NB4 (cell line): ENCODE measurements at regions not wholly inside any gene's neighbourhood (a gene's known extent, or its start where the extent isn't known, plus 50 kb on each side); places are given as distances from the start of the nearest gene placed in this dataset.

Experiments used
- MYC ChIP-seq: IDR thresholded peaks from 2 replicates; pipeline ENCODE4 v1.6.1; 2011; ENCODE audit warnings: low read depth, low read length
- POLR2A ChIP-seq: IDR thresholded peaks from 2 replicates; pipeline ENCODE4 v1.6.1; 2011; ENCODE audit warnings: mild to moderate bottlenecking; ENCODE audit not compliant: insufficient read length; ENCODE audit errors: extremely low read depth
- TF ChIP-seq, protein P1 (sequence below): IDR thresholded peaks from one replicate; pipeline ENCODE4 v1.5.1; 2012; ENCODE audit warnings: low read depth, low read length

DNA sequence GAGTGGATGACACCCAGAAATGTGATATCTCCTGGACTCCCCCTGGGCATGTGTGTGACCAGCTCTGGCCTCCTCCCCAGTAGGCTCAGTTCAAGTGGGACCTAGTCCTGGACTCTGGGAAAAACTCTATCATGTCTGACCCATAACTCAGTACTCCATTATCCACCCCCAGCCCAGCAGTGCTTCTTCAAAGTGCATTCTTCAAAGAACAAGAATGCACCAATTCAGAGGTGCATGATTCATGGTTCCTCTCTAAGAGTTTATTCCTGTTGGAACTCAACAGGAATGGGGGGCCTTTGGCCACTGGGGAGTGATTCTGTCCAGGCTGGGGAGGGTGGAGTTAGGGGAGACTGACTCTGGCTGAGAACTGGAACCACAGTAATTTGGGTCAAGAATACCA, 173.6 kb upstream of the CXCL12 start:
- TF ChIP-seq, protein P1, sequence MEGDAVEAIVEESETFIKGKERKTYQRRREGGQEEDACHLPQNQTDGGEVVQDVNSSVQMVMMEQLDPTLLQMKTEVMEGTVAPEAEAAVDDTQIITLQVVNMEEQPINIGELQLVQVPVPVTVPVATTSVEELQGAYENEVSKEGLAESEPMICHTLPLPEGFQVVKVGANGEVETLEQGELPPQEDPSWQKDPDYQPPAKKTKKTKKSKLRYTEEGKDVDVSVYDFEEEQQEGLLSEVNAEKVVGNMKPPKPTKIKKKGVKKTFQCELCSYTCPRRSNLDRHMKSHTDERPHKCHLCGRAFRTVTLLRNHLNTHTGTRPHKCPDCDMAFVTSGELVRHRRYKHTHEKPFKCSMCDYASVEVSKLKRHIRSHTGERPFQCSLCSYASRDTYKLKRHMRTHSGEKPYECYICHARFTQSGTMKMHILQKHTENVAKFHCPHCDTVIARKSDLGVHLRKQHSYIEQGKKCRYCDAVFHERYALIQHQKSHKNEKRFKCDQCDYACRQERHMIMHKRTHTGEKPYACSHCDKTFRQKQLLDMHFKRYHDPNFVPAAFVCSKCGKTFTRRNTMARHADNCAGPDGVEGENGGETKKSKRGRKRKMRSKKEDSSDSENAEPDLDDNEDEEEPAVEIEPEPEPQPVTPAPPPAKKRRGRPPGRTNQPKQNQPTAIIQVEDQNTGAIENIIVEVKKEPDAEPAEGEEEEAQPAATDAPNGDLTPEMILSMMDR, result no peak
- TF ChIP-seq POLR2A (no peak), MYC (no peak)
